Ascending aorta (tissue), 2 donors: ENCODE measurements at regions not wholly inside any gene's neighbourhood (a gene's known extent, or its start where the extent isn't known, plus 50 kb on each side); places are given as distances from the start of the nearest gene placed in this dataset.

Experiments
- DNase-seq, 2 donors: peaks; one replicate each; pipeline ENCODE4 v3.0.0-alpha.2; 2019; ENCODE audit warnings: low spot score in 2 of 2
- H3K27ac ChIP-seq, 2 donors: fragments of 200-600 bp; sonication (generic); one replicate each; pipeline ENCODE4 v1.5.1; 2016 to 2017; ENCODE audit warnings: mild to moderate bottlenecking in 1 of 2
- H3K27me3 ChIP-seq: fragments of 200-600 bp; sonication (generic); one replicate; pipeline ENCODE4 v1.5.1; 2017
- H3K36me3 ChIP-seq, 2 donors: fragments of 200-600 bp; sonication (generic); one replicate each; pipeline ENCODE4 v1.5.1; 2016
- H3K4me1 ChIP-seq, 2 donors: fragments of 200-600 bp; sonication (generic); one replicate each; pipeline ENCODE4 v1.5.1; 2016 to 2017; ENCODE audit warnings: mild to moderate bottlenecking in 1 of 2
- H3K4me3 ChIP-seq, 2 donors: fragments of 200-600 bp; sonication (generic); one replicate each; pipeline ENCODE4 v1.5.1; 2016 to 2017; ENCODE audit warnings: mild to moderate bottlenecking in 1 of 2
- H3K9me3 ChIP-seq, 2 donors: fragments of 200-600 bp; sonication (generic); one replicate each; pipeline ENCODE4 v1.5.1; 2016
- CTCF ChIP-seq, 3 experiments: fragments of 200-600 bp in 2 of 3; fragments of 450-650 bp in 1 of 3; sonication (generic) in 2 of 3; IDR thresholded peaks; one replicate each; pipeline ENCODE4 v1.5.1; 2016 to 2019; ENCODE audit warnings: antibody characterized with exemption in 3 of 3, mild to moderate bottlenecking in 1 of 3, moderate library complexity in 1 of 3
- intact Hi-C: fragments of 100-400 bp; cut with DNase I; formaldehyde crosslinking; loops from one replicate; pipeline ENCODE4 v1.15.1; 2023

- intact Hi-C loops = no loop called here
- Histone ChIP-seq H3K4me3 (no peak overlapping the region), H3K4me1 (no peaks in the 10 kb centered on the region), H3K27me3 (no peaks in the 10 kb centered on the region), H3K27ac (no peak overlapping the region), H3K9me3 (no peaks in the 10 kb centered on the region), H3K36me3 (no peaks in the 10 kb centered on the region)
- TF ChIP-seq CTCF (IDR thresholded peaks at IDR 0.05) = no peak
- no peak for DNase-seq
These were observed 1256.2 kb upstream of the CRIM1 start for GRCh38 chr2:35099342-35099741.

- no peaks in the 10 kb centered on the region for H3K27me3 ChIP-seq
- intact Hi-C loops = no loop called here
- no peak for TF ChIP-seq CTCF (IDR thresholded peaks at IDR 0.05)
- no peaks in the 10 kb centered on the region for H3K9me3 ChIP-seq
- no peak overlapping the region for H3K4me3 ChIP-seq
- H3K27ac ChIP-seq = no peak overlapping the region
- H3K4me1 ChIP-seq = no peaks in the 10 kb centered on the region
- H3K36me3 ChIP-seq = no peaks in the 10 kb centered on the region
- DNase-seq = no peak
These were observed 1273.5 kb upstream of the CRIM1 start for GRCh38 chr2:35082072-35082471.

- Histone ChIP-seq H3K4me3 (no peak overlapping the region), H3K4me1 (no peaks in the 10 kb centered on the region), H3K27ac (no peak overlapping the region), H3K27me3 (no peaks in the 10 kb centered on the region), H3K36me3 (no peaks in the 10 kb centered on the region), H3K9me3 (no peaks in the 10 kb centered on the region)
- TF ChIP-seq CTCF (IDR thresholded peaks at IDR 0.05) = no peak
- DNase-seq = no peak
- intact Hi-C loops = no loop called here
These were observed 1274.0 kb upstream of the CRIM1 start for GRCh38 chr2:35081622-35082015.

- H3K9me3 ChIP-seq = no peaks in the 10 kb centered on the region
- no peaks in the 10 kb centered on the region for H3K27me3 ChIP-seq
- H3K36me3 ChIP-seq = no peaks in the 10 kb centered on the region
- no peaks in the 10 kb centered on the region for H3K4me1 ChIP-seq
- no peak for TF ChIP-seq CTCF (IDR thresholded peaks at IDR 0.05)
- no peak overlapping the region for H3K4me3 ChIP-seq
- intact Hi-C loops = no loop called here
- DNase-seq = no peak
- H3K27ac ChIP-seq = no peak overlapping the region
These were observed 1274.5 kb upstream of the CRIM1 start for GRCh38 chr2:35081001-35081621.

- TF ChIP-seq CTCF (IDR thresholded peaks at IDR 0.05) = no peak
- Histone ChIP-seq H3K27ac (no peak overlapping the region), H3K9me3 (no peaks in the 10 kb centered on the region), H3K4me3 (no peak overlapping the region), H3K36me3 (no peaks in the 10 kb centered on the region), H3K27me3 (no peaks in the 10 kb centered on the region), H3K4me1 (no peaks in the 10 kb centered on the region)
- intact Hi-C loops = no loop called here
- DNase-seq = no peak
These were observed 1275.2 kb upstream of the CRIM1 start for GRCh38 chr2:35080231-35080910.
